ENCODE measurements at regions not wholly inside any gene's neighbourhood (a gene's known extent, or its start where the extent isn't known, plus 50 kb on each side); places are given as distances from the start of the nearest gene placed in this dataset.

DNA sequence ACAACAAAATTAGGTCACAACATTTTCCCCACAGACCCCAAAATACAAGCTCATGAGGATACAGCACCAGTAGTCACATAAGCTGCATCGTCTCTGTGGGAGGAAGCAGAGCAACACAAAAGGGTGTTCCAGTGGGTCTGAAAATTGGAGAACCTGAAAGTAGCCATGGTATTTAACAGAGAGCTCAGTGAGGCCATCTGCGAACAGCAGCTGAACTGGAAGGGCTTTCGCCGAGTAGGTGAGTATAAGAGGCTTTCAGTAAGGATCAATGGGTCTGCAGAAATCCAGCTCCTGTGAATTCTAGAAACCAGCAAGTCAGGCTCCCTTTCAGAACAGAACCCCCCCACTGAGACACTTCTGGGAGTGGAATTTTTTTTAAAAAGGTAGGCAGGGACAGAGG is 120.0 kb upstream of the RREB1 start:
- no peaks in the 10 kb centered on the region for H3K27me3 Mint-ChIP-seq (ENCODE audit: insufficient read depth, low read depth, poor library complexity)
- no peaks in the 10 kb centered on the region for H3K9me3 Mint-ChIP-seq
- H3K36me3 Mint-ChIP-seq (ENCODE audit: low read depth): no peaks in the 10 kb centered on the region; the same call in 2 of the 3 replicates
- Histone ChIP-seq H2AFZ (peak overlapping the region; percentile 89; the same call in 1 of the 2 replicates), H3F3A (replicated peaks; ENCODE audit: low read depth) (no peaks in the 10 kb centered on the region), H3K4me3 (no peak overlapping the region), H3K36me3 (ENCODE audit: insufficient read depth) (no peaks in the 10 kb centered on the region), H3K9me2 (ENCODE audit: insufficient read depth) (no peaks in the 10 kb centered on the region), H3K79me2 (replicated peaks; ENCODE audit: insufficient read depth) (no peaks in the 10 kb centered on the region), H3K27ac (ENCODE audit: low read depth) (no peak overlapping the region; the same call in 1 of the 2 replicates), H3K4me1 (ENCODE audit: insufficient read depth) (no peaks in the 10 kb centered on the region), H4K20me1 (replicated peaks; ENCODE audit: insufficient read depth) (no peaks in the 10 kb centered on the region), H3K27me3 (ENCODE audit: insufficient read depth) (no peaks in the 10 kb centered on the region), H3K4me2 (no peak overlapping the region)
- DNase-seq (ENCODE audit: low spot score) (peak; percentile 29), ATAC-seq (peak; percentile 68)
- no peak overlapping the region for H3K4me3 Mint-ChIP-seq
- no peak for TF ChIP-seq POLR2AphosphoS5 (IDR thresholded peaks at IDR 0.05; ENCODE audit: low read depth)
- TF ChIP-seq, protein P1, sequence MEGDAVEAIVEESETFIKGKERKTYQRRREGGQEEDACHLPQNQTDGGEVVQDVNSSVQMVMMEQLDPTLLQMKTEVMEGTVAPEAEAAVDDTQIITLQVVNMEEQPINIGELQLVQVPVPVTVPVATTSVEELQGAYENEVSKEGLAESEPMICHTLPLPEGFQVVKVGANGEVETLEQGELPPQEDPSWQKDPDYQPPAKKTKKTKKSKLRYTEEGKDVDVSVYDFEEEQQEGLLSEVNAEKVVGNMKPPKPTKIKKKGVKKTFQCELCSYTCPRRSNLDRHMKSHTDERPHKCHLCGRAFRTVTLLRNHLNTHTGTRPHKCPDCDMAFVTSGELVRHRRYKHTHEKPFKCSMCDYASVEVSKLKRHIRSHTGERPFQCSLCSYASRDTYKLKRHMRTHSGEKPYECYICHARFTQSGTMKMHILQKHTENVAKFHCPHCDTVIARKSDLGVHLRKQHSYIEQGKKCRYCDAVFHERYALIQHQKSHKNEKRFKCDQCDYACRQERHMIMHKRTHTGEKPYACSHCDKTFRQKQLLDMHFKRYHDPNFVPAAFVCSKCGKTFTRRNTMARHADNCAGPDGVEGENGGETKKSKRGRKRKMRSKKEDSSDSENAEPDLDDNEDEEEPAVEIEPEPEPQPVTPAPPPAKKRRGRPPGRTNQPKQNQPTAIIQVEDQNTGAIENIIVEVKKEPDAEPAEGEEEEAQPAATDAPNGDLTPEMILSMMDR (conservative IDR thresholded peaks at IDR 0.05; ENCODE audit: low read depth in 2 of 2): no peak
- no peak for TF ChIP-seq CREB1 (CRISPR knock-in tag; IDR thresholded peaks at IDR 0.05; ENCODE audit: low read depth)
- TF ChIP-seq, protein P2, sequence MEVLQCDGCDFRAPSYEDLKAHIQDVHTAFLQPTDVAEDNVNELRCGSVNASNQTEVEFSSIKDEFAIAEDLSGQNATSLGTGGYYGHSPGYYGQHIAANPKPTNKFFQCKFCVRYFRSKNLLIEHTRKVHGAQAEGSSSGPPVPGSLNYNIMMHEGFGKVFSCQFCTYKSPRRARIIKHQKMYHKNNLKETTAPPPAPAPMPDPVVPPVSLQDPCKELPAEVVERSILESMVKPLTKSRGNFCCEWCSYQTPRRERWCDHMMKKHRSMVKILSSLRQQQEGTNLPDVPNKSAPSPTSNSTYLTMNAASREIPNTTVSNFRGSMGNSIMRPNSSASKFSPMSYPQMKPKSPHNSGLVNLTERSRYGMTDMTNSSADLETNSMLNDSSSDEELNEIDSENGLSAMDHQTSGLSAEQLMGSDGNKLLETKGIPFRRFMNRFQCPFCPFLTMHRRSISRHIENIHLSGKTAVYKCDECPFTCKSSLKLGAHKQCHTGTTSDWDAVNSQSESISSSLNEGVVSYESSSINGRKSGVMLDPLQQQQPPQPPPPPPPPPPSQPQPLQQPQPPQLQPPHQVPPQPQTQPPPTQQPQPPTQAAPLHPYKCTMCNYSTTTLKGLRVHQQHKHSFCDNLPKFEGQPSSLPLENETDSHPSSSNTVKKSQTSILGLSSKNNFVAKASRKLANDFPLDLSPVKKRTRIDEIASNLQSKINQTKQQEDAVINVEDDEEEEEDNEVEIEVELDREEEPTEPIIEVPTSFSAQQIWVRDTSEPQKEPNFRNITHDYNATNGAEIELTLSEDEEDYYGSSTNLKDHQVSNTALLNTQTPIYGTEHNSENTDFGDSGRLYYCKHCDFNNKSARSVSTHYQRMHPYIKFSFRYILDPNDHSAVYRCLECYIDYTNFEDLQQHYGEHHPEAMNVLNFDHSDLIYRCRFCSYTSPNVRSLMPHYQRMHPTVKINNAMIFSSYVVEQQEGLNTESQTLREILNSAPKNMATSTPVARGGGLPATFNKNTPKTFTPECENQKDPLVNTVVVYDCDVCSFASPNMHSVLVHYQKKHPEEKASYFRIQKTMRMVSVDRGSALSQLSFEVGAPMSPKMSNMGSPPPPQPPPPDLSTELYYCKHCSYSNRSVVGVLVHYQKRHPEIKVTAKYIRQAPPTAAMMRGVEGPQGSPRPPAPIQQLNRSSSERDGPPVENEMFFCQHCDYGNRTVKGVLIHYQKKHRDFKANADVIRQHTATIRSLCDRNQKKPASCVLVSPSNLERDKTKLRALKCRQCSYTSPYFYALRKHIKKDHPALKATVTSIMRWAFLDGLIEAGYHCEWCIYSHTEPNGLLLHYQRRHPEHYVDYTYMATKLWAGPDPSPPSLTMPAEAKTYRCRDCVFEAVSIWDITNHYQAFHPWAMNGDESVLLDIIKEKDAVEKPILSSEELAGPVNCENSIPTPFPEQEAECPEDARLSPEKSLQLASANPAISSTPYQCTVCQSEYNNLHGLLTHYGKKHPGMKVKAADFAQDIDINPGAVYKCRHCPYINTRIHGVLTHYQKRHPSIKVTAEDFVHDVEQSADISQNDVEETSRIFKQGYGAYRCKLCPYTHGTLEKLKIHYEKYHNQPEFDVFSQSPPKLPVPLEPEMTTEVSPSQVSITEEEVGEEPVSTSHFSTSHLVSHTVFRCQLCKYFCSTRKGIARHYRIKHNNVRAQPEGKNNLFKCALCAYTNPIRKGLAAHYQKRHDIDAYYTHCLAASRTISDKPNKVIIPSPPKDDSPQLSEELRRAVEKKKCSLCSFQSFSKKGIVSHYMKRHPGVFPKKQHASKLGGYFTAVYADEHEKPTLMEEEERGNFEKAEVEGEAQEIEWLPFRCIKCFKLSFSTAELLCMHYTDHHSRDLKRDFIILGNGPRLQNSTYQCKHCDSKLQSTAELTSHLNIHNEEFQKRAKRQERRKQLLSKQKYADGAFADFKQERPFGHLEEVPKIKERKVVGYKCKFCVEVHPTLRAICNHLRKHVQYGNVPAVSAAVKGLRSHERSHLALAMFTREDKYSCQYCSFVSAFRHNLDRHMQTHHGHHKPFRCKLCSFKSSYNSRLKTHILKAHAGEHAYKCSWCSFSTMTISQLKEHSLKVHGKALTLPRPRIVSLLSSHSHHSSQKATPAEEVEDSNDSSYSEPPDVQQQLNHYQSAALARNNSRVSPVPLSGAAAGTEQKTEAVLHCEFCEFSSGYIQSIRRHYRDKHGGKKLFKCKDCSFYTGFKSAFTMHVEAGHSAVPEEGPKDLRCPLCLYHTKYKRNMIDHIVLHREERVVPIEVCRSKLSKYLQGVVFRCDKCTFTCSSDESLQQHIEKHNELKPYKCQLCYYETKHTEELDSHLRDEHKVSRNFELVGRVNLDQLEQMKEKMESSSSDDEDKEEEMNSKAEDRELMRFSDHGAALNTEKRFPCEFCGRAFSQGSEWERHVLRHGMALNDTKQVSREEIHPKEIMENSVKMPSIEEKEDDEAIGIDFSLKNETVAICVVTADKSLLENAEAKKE (CRISPR knock-in tag; IDR thresholded peaks at IDR 0.05): no peak
- TF ChIP-seq, protein P3, sequence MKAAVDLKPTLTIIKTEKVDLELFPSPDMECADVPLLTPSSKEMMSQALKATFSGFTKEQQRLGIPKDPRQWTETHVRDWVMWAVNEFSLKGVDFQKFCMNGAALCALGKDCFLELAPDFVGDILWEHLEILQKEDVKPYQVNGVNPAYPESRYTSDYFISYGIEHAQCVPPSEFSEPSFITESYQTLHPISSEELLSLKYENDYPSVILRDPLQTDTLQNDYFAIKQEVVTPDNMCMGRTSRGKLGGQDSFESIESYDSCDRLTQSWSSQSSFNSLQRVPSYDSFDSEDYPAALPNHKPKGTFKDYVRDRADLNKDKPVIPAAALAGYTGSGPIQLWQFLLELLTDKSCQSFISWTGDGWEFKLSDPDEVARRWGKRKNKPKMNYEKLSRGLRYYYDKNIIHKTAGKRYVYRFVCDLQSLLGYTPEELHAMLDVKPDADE (IDR thresholded peaks at IDR 0.05): no peak
- no peak for TF ChIP-seq STAT1 (IDR thresholded peaks at IDR 0.05; ENCODE audit: unreplicated experiment)
- TF ChIP-seq EZH2 (IDR thresholded peaks at IDR 0.05; ENCODE audit: low read depth, unreplicated experiment): no peak
- TF ChIP-seq EZH2phosphoT487 (IDR thresholded peaks at IDR 0.05; ENCODE audit: unreplicated experiment): no peak
- no peak for TF ChIP-seq NANOG (IDR thresholded peaks at IDR 0.05; ENCODE audit: borderline replicate concordance)
- TF ChIP-seq ZNF114 (CRISPR knock-in tag; IDR thresholded peaks at IDR 0.05): no peak
- no peak for TF ChIP-seq JUNB (IDR thresholded peaks at IDR 0.05; ENCODE audit: unreplicated experiment)
- TF ChIP-seq, protein P4, sequence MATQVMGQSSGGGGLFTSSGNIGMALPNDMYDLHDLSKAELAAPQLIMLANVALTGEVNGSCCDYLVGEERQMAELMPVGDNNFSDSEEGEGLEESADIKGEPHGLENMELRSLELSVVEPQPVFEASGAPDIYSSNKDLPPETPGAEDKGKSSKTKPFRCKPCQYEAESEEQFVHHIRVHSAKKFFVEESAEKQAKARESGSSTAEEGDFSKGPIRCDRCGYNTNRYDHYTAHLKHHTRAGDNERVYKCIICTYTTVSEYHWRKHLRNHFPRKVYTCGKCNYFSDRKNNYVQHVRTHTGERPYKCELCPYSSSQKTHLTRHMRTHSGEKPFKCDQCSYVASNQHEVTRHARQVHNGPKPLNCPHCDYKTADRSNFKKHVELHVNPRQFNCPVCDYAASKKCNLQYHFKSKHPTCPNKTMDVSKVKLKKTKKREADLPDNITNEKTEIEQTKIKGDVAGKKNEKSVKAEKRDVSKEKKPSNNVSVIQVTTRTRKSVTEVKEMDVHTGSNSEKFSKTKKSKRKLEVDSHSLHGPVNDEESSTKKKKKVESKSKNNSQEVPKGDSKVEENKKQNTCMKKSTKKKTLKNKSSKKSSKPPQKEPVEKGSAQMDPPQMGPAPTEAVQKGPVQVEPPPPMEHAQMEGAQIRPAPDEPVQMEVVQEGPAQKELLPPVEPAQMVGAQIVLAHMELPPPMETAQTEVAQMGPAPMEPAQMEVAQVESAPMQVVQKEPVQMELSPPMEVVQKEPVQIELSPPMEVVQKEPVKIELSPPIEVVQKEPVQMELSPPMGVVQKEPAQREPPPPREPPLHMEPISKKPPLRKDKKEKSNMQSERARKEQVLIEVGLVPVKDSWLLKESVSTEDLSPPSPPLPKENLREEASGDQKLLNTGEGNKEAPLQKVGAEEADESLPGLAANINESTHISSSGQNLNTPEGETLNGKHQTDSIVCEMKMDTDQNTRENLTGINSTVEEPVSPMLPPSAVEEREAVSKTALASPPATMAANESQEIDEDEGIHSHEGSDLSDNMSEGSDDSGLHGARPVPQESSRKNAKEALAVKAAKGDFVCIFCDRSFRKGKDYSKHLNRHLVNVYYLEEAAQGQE (IDR thresholded peaks at IDR 0.05; ENCODE audit: unreplicated experiment): no peak
- peaks cover 7% of the 10 kb centered on the region for H3K4me1 Mint-ChIP-seq
- peak overlapping the region; percentile 66; the same call in 1 of the 2 replicates for H3K27ac Mint-ChIP-seq
